SK-N-DZ (cell line): ENCODE measurements at regions not wholly inside any gene's neighbourhood (a gene's known extent, or its start where the extent isn't known, plus 50 kb on each side); places are given as distances from the start of the nearest gene placed in this dataset.
"Not testable (repeated sequence)": the region's sequence is repeated elsewhere in the genome, so short reads cannot be mapped to it uniquely, and the experiment has no call there.

ENCODE experiments used
- DNase-seq: peaks from one replicate; pipeline ENCODE4 v3.0.0-alpha.2; 2015; ENCODE audit warnings: low spot score

- DNase-seq = not testable (repeated sequence)
Observed at GRCh38 chr22:12541412-12542170, 2986.4 kb upstream of the OR11H1 start.

- DNase-seq = not testable (repeated sequence)
Observed at GRCh38 chr22:12553366-12553765, 2974.6 kb upstream of the OR11H1 start.

- DNase-seq = not testable (repeated sequence)
Observed at GRCh38 chr22:12554648-12555192, 2973.3 kb upstream of the OR11H1 start.

- not testable (repeated sequence) for DNase-seq
Observed at GRCh38 chr22:12571500-12571899, 2956.5 kb upstream of the OR11H1 start.

- DNase-seq = not testable (repeated sequence)
Observed at GRCh38 chr22:12579655-12580054, 2948.3 kb upstream of the OR11H1 start.

GRCh38 chr22:12584457-12584856, 2943.5 kb upstream of the OR11H1 start:
- not testable (repeated sequence) for DNase-seq

- DNase-seq = not testable (repeated sequence)
Observed at GRCh38 chr22:12584874-12585273, 2943.1 kb upstream of the OR11H1 start.

- DNase-seq = not testable (repeated sequence)
Observed at GRCh38 chr22:12595724-12596123, 2932.3 kb upstream of the OR11H1 start.

GRCh38 chr22:12597778-12598177, 2930.2 kb upstream of the OR11H1 start:
- not testable (repeated sequence) for DNase-seq

GRCh38 chr22:12601510-12601869, 2926.5 kb upstream of the OR11H1 start:
- DNase-seq = not testable (repeated sequence)

- DNase-seq = peak; percentile 77
Observed at GRCh38 chr22:12601870-12602779, 2925.9 kb upstream of the OR11H1 start.

- not testable (repeated sequence) for DNase-seq
Observed at GRCh38 chr22:12603399-12603798, 2924.6 kb upstream of the OR11H1 start.

GRCh38 chr22:12603833-12604232, 2924.2 kb upstream of the OR11H1 start:
- not testable (repeated sequence) for DNase-seq

GRCh38 chr22:12608454-12608853, 2919.5 kb upstream of the OR11H1 start:
- DNase-seq = not testable (repeated sequence)

- no peak for DNase-seq
Observed at GRCh38 chr22:12613199-12613598, 2914.8 kb upstream of the OR11H1 start.

GRCh38 chr22:12613907-12614306, 2914.1 kb upstream of the OR11H1 start:
- DNase-seq = not testable (repeated sequence)

GRCh38 chr22:12626894-12627293, 2901.1 kb upstream of the OR11H1 start:
- not testable (repeated sequence) for DNase-seq

GRCh38 chr22:12629815-12630214, 2898.2 kb upstream of the OR11H1 start:
- DNase-seq = not testable (repeated sequence)

GRCh38 chr22:12630965-12631364, 2897.0 kb upstream of the OR11H1 start:
- not testable (repeated sequence) for DNase-seq

- not testable (repeated sequence) for DNase-seq
Observed at GRCh38 chr22:12637566-12638166, 2890.3 kb upstream of the OR11H1 start.

- DNase-seq = not testable (repeated sequence)
Observed at GRCh38 chr22:12638319-12638718, 2889.7 kb upstream of the OR11H1 start.
